Endometrium (tissue), 2 donors: ENCODE measurements at regions not wholly inside any gene's neighbourhood (a gene's known extent, or its start where the extent isn't known, plus 50 kb on each side); places are given as distances from the start of the nearest gene placed in this dataset.

ENCODE experiments used
- FAIRE-seq: peaks from 2 replicates; lab custom pipeline; 2012; peaks lifted over from hg19 to GRCh38; lab: Jason Lieb, UNC
- donor health status: control.
- donor health status: control.

DNA sequence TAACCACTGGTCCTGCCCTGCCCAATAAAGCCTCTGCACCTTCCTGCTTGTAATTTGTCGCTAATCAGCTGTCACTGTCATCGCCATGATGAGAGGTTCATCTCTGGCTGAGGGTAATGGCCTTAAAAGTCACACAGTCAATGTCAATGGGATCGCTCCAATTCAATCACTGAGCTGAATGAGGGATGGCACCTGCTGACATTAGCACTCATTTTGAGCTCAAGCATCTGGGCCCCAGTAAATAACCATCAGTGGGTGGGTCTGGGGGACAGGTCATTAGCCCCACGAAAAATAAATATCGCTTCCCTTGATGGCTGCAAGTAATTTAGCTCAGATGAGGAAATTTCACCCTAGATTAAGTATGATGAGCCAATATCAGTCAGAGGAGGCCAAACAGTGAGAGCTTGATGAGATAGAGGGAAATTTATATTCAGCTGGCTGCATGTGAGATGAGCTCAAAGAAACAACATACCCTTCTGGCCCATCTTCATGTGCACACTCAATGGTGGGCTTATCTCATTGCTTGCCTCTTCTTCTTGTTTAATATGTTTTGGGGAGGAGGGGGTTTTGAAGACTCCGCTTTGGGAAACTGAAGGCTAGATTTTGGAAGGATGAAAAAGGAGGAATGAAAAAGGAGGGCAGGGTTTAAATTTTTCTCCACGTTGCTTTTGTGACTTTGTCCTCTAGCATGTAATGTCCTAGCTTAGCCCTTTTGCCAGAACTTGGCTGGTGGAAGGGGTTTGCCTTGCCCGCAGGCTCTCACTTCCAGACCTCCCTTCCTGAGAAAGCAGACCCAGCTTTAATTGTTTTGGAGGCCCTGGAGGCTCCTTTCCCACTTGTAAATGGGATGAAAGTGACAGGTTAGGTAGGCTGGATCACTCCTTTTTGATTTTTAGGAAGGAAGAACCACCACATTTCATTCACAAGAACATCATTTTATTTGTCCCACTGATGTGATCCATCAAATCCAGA lies 84.8 kb upstream of the PAQR3 start:
- FAIRE-seq: no peak

DNA sequence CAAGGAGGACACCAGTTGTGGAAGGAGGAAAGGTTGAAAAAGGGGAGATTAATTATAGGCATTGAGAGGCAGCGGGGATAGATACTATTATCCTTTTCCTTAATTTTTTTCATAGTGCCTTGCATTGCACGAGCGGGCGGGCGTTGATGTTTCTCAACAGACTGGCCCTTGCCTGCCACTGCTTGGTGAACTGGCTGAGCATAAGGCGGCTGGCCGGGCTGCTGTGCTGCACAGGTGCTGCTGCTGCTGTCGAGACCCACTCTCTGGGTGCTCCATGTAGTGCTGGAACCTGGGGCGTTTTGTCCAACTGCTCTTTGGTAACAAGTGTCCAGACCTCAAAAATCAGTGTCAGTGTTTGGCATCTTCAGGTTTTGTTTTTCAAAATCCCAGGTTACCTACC lies 83.3 kb upstream of the PAQR3 start:
- no peak for FAIRE-seq

DNA sequence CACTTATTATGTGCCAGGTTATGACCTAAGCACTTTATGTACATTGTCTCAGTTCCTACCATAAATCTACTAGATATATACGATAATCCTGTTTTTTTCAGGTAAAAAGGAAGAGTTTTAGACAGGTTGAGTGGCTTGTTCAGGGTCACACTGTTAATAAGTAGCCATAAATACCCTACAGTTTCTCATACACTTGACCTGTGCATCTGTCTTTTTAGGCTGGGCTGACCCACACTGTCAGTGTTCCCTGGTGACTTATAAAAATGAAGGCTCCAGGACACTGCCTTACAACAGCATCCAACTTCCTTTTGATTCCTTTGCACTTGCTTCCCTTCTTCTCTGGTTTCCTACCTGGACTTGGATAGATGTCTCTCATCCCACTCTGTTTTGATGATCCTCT lies 78.2 kb upstream of the PAQR3 start:
- no peak for FAIRE-seq

DNA sequence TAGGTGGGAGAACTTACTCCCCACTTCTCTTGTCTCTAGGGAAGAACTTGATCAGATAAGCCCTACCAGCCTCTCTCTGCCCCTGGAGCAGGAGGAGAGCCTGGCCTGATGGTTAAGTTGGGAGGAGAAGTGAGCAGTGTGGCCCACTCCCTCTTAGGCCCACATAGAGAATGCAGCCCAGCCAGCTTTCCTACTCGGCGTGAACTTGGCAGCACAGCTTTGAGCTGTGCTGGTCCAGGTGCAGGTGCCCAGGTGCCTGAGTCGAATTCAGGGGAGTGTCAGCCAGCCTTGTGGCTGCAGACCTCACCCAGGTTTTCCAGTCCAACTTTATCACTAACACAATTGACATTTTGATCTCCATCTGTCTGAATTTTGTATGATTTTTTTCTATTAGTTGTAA lies 77.6 kb upstream of the PAQR3 start:
- FAIRE-seq: no peak

DNA sequence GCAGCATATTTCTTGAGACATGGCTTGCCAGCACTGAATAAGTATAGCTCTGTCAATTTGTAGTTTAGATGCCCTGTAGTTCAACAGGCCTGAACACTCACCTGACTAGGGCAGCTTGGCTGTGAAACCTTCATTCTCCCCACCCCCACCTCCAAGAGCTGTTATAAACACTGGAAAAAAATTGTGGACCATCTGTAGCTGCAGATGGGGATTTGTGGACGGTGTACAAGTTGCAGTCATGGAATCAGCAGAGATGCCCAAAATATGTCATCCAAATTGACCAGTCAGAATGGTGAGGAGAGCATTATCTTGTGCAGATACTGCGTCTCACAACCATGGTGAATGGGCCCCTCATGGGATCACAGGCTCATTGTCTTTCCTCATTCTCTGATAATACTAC lies 76.2 kb upstream of the PAQR3 start:
- FAIRE-seq: no peak

DNA sequence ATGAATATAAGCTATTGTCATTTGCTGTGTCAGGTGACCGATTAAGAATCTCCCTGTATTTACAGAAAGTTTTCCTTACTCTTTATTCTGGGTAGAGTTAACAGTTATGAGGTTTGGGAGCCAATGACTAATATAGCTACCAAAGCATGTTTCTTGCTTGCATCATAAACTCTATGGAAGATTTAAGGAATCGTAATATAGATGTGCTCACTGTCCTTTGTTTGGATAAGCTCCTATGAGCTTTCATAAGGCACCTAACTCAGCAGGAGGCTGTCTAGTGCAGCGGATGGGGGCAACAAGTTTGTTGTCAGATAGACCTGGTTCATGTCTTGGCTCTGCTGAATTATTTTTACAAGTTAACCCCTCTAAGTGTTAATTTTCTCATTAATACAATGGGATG lies 75.0 kb upstream of the PAQR3 start:
- FAIRE-seq: no peak

DNA sequence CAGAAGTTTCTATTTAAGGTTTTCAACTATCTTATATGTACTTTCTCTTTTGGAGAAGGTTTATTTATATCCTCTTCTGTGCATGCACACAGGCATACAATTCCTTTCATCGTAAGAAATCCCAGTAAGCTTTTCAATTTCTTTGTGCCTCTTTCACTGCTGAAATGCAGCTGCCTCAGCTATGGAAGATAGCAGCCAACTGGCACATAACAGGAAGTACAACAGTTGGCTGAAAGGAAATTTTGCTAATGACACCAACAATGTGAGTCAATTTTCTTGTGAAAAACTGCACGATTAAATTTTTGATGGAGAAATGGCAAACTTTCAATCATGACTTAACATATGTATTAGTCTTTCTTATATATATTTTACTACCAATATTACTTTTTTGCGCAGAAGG lies 74.5 kb upstream of the PAQR3 start:
- FAIRE-seq: no peak

DNA sequence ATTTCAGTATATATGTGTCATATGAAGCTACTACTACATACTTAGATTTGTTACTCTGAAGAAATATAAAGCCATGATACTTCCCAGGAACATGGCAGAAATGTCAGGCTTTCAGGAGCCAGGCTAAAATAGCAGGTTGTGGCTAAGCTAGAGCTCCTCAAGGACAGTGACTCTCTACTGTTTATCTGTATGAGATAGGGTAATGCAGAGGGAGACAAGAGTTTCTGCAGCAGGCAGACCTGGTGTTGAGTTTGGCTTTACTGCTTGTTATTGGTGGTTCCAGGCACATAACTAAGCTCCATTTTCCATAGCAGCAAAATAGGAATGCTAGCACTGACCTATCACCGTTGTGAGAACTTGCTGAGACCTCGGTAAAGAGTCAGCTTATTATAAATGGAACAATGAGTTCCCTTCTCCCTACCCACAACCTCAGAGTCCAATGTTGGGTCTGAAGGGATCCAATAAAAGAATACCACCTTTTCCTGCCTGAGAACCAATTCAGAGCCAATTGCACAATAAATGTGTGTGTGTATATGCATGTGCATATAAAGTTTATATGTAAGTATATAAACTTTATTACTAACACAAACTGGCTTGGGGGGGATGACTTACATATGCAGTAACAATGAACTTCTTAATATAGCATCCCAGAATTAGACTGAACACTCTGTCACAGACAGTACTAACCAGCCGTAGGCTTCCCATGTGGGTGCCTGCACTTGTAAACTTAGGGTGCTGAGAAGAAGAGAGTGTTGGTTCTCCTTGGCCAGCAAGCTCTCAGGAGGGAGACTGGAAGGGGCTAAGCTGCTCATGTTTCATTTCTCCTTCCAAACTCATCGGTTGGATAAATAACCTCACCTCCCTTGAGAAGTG lies 51.9 kb upstream of the PAQR3 start:
- no peak for FAIRE-seq

DNA sequence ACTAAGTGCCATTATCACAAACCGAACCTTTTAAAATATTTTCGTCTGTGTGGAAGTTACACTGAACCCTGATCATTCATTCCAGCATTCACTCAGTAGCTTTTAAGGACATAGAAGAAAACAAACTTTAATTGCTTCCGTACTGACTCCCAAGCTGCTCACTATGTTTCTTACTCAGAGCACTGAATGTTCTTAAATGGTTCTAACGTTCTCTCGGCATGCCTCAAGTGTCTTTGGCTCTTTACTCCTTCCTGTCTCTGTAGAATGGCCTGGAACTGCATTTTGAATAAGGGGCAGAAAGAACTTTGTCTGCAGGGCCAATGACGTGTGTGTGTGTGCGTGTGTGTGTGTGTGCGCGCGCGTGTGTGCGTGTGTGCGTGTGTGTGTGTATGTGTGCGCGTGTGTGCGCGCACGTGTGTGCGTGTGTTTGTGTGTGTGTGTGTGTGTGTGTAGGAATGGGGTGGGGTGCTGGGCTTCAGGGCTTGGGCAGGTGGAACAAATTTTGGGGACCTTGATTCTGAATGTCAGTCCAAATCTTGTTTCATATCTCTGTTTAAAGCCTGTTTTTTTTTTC lies 50.5 kb upstream of the PAQR3 start:
- no peak for FAIRE-seq
